ENCODE measurements at regions not wholly inside any gene's neighbourhood (a gene's known extent, or its start where the extent isn't known, plus 50 kb on each side); places are given as distances from the start of the nearest gene placed in this dataset.

DNA sequence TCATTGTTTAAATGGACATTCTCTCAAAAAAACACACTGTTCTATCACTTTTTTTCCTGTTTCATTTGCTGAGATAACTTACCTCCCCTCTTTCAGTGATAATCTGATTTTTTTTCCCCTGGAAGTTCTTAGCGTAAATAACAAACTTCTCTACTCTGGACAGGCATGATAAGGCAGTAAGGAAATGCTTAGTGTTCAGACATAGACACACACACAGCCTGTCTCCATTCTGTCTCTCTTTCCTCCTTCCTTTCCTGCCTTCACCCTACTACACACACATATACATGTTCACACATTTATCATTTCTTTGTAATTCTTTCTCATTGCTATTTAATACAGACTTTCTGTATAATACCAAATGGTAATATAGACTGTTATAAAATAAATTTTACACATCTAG, 470.8 kb upstream of the ROBO1 start:
- TF ChIP-seq, protein P1, sequence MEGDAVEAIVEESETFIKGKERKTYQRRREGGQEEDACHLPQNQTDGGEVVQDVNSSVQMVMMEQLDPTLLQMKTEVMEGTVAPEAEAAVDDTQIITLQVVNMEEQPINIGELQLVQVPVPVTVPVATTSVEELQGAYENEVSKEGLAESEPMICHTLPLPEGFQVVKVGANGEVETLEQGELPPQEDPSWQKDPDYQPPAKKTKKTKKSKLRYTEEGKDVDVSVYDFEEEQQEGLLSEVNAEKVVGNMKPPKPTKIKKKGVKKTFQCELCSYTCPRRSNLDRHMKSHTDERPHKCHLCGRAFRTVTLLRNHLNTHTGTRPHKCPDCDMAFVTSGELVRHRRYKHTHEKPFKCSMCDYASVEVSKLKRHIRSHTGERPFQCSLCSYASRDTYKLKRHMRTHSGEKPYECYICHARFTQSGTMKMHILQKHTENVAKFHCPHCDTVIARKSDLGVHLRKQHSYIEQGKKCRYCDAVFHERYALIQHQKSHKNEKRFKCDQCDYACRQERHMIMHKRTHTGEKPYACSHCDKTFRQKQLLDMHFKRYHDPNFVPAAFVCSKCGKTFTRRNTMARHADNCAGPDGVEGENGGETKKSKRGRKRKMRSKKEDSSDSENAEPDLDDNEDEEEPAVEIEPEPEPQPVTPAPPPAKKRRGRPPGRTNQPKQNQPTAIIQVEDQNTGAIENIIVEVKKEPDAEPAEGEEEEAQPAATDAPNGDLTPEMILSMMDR (IDR thresholded peaks at IDR 0.05; ENCODE audit: low read depth, low read length, missing input control) = no peak
- TF ChIP-seq RAD21 (IDR thresholded peaks at IDR 0.05) (no peak), TAF1 (conservative IDR thresholded peaks at IDR 0.05) (no peak), FOXA1 (IDR thresholded peaks at IDR 0.05) (no peak), SP1 (IDR thresholded peaks at IDR 0.05) (no peak), EGR1 (IDR thresholded peaks at IDR 0.05; ENCODE audit: low read depth in 2 of 2) (no peak), RXRA (IDR thresholded peaks at IDR 0.05) (no peak), JUND (IDR thresholded peaks at IDR 0.05) (no peak), YY1 (IDR thresholded peaks at IDR 0.05) (no peak)
- TF ChIP-seq, protein P2, sequence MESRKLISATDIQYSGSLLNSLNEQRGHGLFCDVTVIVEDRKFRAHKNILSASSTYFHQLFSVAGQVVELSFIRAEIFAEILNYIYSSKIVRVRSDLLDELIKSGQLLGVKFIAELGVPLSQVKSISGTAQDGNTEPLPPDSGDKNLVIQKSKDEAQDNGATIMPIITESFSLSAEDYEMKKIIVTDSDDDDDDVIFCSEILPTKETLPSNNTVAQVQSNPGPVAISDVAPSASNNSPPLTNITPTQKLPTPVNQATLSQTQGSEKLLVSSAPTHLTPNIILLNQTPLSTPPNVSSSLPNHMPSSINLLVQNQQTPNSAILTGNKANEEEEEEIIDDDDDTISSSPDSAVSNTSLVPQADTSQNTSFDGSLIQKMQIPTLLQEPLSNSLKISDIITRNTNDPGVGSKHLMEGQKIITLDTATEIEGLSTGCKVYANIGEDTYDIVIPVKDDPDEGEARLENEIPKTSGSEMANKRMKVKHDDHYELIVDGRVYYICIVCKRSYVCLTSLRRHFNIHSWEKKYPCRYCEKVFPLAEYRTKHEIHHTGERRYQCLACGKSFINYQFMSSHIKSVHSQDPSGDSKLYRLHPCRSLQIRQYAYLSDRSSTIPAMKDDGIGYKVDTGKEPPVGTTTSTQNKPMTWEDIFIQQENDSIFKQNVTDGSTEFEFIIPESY (IDR thresholded peaks at IDR 0.05) = no peak
- TF ChIP-seq, protein P3, sequence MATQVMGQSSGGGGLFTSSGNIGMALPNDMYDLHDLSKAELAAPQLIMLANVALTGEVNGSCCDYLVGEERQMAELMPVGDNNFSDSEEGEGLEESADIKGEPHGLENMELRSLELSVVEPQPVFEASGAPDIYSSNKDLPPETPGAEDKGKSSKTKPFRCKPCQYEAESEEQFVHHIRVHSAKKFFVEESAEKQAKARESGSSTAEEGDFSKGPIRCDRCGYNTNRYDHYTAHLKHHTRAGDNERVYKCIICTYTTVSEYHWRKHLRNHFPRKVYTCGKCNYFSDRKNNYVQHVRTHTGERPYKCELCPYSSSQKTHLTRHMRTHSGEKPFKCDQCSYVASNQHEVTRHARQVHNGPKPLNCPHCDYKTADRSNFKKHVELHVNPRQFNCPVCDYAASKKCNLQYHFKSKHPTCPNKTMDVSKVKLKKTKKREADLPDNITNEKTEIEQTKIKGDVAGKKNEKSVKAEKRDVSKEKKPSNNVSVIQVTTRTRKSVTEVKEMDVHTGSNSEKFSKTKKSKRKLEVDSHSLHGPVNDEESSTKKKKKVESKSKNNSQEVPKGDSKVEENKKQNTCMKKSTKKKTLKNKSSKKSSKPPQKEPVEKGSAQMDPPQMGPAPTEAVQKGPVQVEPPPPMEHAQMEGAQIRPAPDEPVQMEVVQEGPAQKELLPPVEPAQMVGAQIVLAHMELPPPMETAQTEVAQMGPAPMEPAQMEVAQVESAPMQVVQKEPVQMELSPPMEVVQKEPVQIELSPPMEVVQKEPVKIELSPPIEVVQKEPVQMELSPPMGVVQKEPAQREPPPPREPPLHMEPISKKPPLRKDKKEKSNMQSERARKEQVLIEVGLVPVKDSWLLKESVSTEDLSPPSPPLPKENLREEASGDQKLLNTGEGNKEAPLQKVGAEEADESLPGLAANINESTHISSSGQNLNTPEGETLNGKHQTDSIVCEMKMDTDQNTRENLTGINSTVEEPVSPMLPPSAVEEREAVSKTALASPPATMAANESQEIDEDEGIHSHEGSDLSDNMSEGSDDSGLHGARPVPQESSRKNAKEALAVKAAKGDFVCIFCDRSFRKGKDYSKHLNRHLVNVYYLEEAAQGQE (IDR thresholded peaks at IDR 0.05) = no peak
- TF ChIP-seq, protein P4, sequence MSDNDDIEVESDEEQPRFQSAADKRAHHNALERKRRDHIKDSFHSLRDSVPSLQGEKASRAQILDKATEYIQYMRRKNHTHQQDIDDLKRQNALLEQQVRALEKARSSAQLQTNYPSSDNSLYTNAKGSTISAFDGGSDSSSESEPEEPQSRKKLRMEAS (IDR thresholded peaks at IDR 0.05) = no peak
- TF ChIP-seq, protein P5, sequence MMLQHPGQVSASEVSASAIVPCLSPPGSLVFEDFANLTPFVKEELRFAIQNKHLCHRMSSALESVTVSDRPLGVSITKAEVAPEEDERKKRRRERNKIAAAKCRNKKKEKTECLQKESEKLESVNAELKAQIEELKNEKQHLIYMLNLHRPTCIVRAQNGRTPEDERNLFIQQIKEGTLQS (IDR thresholded peaks at IDR 0.05) = no peak
